WTC11 (cell line): ENCODE measurements at regions not wholly inside any gene's neighbourhood (a gene's known extent, or its start where the extent isn't known, plus 50 kb on each side); places are given as distances from the start of the nearest gene placed in this dataset.

Experiments used
- ATAC-seq: fragments of 200-7000 bp; cut with Tn5 transposase; 2 replicates; pipeline ENCODE4 v1.10.0; 2021; ENCODE audit warnings: mild to moderate bottlenecking, moderate library complexity
- CTCF ChIA-PET: fragments of 300-600 bp; sonication (Branson Sonifier 250); formaldehyde crosslinking; loops from one replicate; lab custom pipeline; 2021; ENCODE audit warnings: antibody characterized with exemption; lab: Charles Lee
- POLR2A ChIA-PET: fragments of 350-600 bp; sonication (Branson Sonifier 250); formaldehyde crosslinking; loops from one replicate; lab custom pipeline; 2021; ENCODE audit warnings: antibody characterized with exemption; lab: Charles Lee
- DNase-seq: peaks from one replicate; pipeline ENCODE4 v3.0.0; 2021; ENCODE audit warnings: low spot score
- H3K27ac Mint-ChIP-seq: 2 replicates; pipeline ENCODE4 v1.8.0; 2021; ENCODE audit warnings: mixed read lengths
- H3K27me3 Mint-ChIP-seq: 2 replicates; pipeline ENCODE4 v1.8.0; 2021; ENCODE audit warnings: low read depth, mild to moderate bottlenecking, moderate library complexity, mixed read lengths
- H3K36me3 Mint-ChIP-seq: 2 replicates; pipeline ENCODE4 v1.8.0; 2021; ENCODE audit warnings: mixed read lengths
- H3K4me1 Mint-ChIP-seq: 2 replicates; pipeline ENCODE4 v1.8.0; 2022; ENCODE audit warnings: mixed read lengths
- H3K4me3 Mint-ChIP-seq: 2 replicates; pipeline ENCODE4 v1.8.0; 2021; ENCODE audit warnings: mild to moderate bottlenecking, moderate library complexity, mixed read lengths
- H3K9me3 Mint-ChIP-seq: 2 replicates; pipeline ENCODE4 v1.8.0; 2021; ENCODE audit warnings: mixed read lengths
- ATF1 ChIP-seq: sonication (generic); formaldehyde crosslinking; IDR thresholded peaks from 2 replicates; pipeline ENCODE4 v1.8.1; 2023; ENCODE audit warnings: mild to moderate bottlenecking, moderate library complexity, missing genetic modification reagents
- CREM ChIP-seq: sonication (generic); formaldehyde crosslinking; IDR thresholded peaks from 2 replicates; pipeline ENCODE4 v1.8.1; 2022; ENCODE audit warnings: mild to moderate bottlenecking, missing genetic modification reagents, moderate library complexity
- FOXJ3 ChIP-seq: sonication (generic); formaldehyde crosslinking; IDR thresholded peaks from 2 replicates; pipeline ENCODE4 v1.9.0; 2021; ENCODE audit warnings: missing genetic modification reagents, mild to moderate bottlenecking, borderline replicate concordance
- FOXP1 ChIP-seq: sonication (generic); formaldehyde crosslinking; IDR thresholded peaks from 2 replicates; pipeline ENCODE4 v1.8.0; 2022; ENCODE audit warnings: missing genetic modification reagents, mild to moderate bottlenecking, moderate library complexity, borderline replicate concordance
- IRF1 ChIP-seq: sonication (generic); formaldehyde crosslinking; IDR thresholded peaks from 2 replicates; pipeline ENCODE4 v1.8.0; 2023; ENCODE audit warnings: missing genetic modification reagents
- MXD4 ChIP-seq: fragments of 250-450 bp; sonication (Bioruptor Pico); IDR thresholded peaks from 2 replicates; pipeline ENCODE4 v1.8.0; 2021; ENCODE audit warnings: mild to moderate bottlenecking, moderate library complexity, borderline replicate concordance
- NFE2L1 ChIP-seq: sonication (generic); formaldehyde crosslinking; IDR thresholded peaks from 2 replicates; pipeline ENCODE4 v1.8.1; 2023; ENCODE audit warnings: missing genetic modification reagents
- NFYB ChIP-seq: sonication (generic); formaldehyde crosslinking; conservative IDR thresholded peaks from 2 replicates; pipeline ENCODE4 v1.8.0; 2022; ENCODE audit warnings: low read depth, missing genetic modification reagents
- SMAD3 ChIP-seq: sonication (generic); formaldehyde crosslinking; IDR thresholded peaks from 2 replicates; pipeline ENCODE4 v1.8.0; 2022; ENCODE audit warnings: missing genetic modification reagents, mild to moderate bottlenecking, borderline replicate concordance
- SMAD4 ChIP-seq: sonication (generic); formaldehyde crosslinking; IDR thresholded peaks from 2 replicates; pipeline ENCODE4 v1.8.0; 2022; ENCODE audit warnings: mild to moderate bottlenecking, missing genetic modification reagents
- TCF7 ChIP-seq: sonication (generic); formaldehyde crosslinking; IDR thresholded peaks from 2 replicates; pipeline ENCODE4 v1.8.0; 2022; ENCODE audit warnings: mild to moderate bottlenecking, low read depth, missing genetic modification reagents, moderate library complexity
- TEAD1 ChIP-seq: sonication (generic); formaldehyde crosslinking; IDR thresholded peaks from 2 replicates; pipeline ENCODE4 v1.8.0; 2022; ENCODE audit warnings: mild to moderate bottlenecking, missing genetic modification reagents
- TP53 ChIP-seq: sonication (generic); formaldehyde crosslinking; IDR thresholded peaks from 2 replicates; pipeline ENCODE4 v1.8.1; 2023; ENCODE audit warnings: mild to moderate bottlenecking, missing genetic modification reagents
- ZNF396 ChIP-seq: fragments of 250-450 bp; sonication (Bioruptor Pico); IDR thresholded peaks from 2 replicates; pipeline ENCODE4 v1.8.0; 2021; ENCODE audit warnings: mild to moderate bottlenecking, moderate library complexity, borderline replicate concordance
- ZNF512 ChIP-seq: sonication (generic); formaldehyde crosslinking; IDR thresholded peaks from 2 replicates; pipeline ENCODE4 v1.8.1; 2022; ENCODE audit warnings: missing genetic modification reagents, borderline replicate concordance
- TF ChIP-seq, protein P1 (sequence below): fragments of 200-600 bp; IDR thresholded peaks from 2 replicates; pipeline ENCODE4 v1.8.0; 2022; ENCODE audit warnings: antibody characterized with exemption
- TF ChIP-seq, protein P2 (sequence below): fragments of 250-450 bp; sonication (Bioruptor Pico); IDR thresholded peaks from 2 replicates; pipeline ENCODE4 v2.1.2; 2022; ENCODE audit warnings: mild to moderate bottlenecking, moderate library complexity
- TF ChIP-seq, protein P3 (sequence below): sonication (generic); formaldehyde crosslinking; conservative IDR thresholded peaks from 2 replicates; pipeline ENCODE4 v1.8.1; 2023; ENCODE audit warnings: mild to moderate bottlenecking, low read depth, missing genetic modification reagents, moderate library complexity
- TF ChIP-seq, protein P4 (sequence below): fragments of 250-450 bp; sonication (Bioruptor Pico); IDR thresholded peaks from 2 replicates; pipeline ENCODE4 v1.9.0; 2021; ENCODE audit warnings: moderate library complexity, mild to moderate bottlenecking, inconsistent platforms, borderline replicate concordance
- TF ChIP-seq, protein P5 (sequence below): sonication (generic); formaldehyde crosslinking; IDR thresholded peaks from 2 replicates; pipeline ENCODE4 v1.8.0; 2022; ENCODE audit warnings: mild to moderate bottlenecking, missing genetic modification reagents

GRCh38 chr6:21942897-21943296 lies 349.3 kb downstream of the SOX4 start:
- Mint-ChIP-seq H3K4me1 (peaks cover 31% of the 10 kb centered on the region), H3K4me3 (no peak overlapping the region), H3K27me3 (no peaks in the 10 kb centered on the region)
- CTCF ChIA-PET = no interaction called here
- POLR2A ChIA-PET = no interaction called here
- no peak for ATAC-seq
- no peak for DNase-seq
- no peak for TF ChIP-seq SMAD4 (CRISPR knock-in tag)
- TF ChIP-seq IRF1 (CRISPR knock-in tag) = no peak
- no peak for TF ChIP-seq SMAD3 (CRISPR knock-in tag)
- TF ChIP-seq, protein P1, sequence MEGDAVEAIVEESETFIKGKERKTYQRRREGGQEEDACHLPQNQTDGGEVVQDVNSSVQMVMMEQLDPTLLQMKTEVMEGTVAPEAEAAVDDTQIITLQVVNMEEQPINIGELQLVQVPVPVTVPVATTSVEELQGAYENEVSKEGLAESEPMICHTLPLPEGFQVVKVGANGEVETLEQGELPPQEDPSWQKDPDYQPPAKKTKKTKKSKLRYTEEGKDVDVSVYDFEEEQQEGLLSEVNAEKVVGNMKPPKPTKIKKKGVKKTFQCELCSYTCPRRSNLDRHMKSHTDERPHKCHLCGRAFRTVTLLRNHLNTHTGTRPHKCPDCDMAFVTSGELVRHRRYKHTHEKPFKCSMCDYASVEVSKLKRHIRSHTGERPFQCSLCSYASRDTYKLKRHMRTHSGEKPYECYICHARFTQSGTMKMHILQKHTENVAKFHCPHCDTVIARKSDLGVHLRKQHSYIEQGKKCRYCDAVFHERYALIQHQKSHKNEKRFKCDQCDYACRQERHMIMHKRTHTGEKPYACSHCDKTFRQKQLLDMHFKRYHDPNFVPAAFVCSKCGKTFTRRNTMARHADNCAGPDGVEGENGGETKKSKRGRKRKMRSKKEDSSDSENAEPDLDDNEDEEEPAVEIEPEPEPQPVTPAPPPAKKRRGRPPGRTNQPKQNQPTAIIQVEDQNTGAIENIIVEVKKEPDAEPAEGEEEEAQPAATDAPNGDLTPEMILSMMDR = no peak
- TF ChIP-seq ZNF396 = no peak
- TF ChIP-seq, protein P2, sequence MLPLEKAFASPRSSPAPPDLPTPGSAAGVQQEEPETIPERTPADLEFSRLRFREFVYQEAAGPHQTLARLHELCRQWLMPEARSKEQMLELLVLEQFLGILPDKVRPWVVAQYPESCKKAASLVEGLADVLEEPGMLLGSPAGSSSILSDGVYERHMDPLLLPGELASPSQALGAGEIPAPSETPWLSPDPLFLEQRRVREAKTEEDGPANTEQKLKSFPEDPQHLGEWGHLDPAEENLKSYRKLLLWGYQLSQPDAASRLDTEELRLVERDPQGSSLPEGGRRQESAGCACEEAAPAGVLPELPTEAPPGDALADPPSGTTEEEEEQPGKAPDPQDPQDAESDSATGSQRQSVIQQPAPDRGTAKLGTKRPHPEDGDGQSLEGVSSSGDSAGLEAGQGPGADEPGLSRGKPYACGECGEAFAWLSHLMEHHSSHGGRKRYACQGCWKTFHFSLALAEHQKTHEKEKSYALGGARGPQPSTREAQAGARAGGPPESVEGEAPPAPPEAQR (CRISPR knock-in tag) = no peak
- TF ChIP-seq, protein P3, sequence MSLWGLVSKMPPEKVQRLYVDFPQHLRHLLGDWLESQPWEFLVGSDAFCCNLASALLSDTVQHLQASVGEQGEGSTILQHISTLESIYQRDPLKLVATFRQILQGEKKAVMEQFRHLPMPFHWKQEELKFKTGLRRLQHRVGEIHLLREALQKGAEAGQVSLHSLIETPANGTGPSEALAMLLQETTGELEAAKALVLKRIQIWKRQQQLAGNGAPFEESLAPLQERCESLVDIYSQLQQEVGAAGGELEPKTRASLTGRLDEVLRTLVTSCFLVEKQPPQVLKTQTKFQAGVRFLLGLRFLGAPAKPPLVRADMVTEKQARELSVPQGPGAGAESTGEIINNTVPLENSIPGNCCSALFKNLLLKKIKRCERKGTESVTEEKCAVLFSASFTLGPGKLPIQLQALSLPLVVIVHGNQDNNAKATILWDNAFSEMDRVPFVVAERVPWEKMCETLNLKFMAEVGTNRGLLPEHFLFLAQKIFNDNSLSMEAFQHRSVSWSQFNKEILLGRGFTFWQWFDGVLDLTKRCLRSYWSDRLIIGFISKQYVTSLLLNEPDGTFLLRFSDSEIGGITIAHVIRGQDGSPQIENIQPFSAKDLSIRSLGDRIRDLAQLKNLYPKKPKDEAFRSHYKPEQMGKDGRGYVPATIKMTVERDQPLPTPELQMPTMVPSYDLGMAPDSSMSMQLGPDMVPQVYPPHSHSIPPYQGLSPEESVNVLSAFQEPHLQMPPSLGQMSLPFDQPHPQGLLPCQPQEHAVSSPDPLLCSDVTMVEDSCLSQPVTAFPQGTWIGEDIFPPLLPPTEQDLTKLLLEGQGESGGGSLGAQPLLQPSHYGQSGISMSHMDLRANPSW = no peak
- no peak for TF ChIP-seq ATF1
- TF ChIP-seq TCF7 (CRISPR knock-in tag) = no peak
- TF ChIP-seq ZNF512 (CRISPR knock-in tag) = no peak
- TF ChIP-seq TP53 = no peak
- TF ChIP-seq FOXP1 (CRISPR knock-in tag) = no peak
- no peak for TF ChIP-seq NFYB
- TF ChIP-seq FOXJ3 (CRISPR knock-in tag) = no peak
- TF ChIP-seq, protein P4, sequence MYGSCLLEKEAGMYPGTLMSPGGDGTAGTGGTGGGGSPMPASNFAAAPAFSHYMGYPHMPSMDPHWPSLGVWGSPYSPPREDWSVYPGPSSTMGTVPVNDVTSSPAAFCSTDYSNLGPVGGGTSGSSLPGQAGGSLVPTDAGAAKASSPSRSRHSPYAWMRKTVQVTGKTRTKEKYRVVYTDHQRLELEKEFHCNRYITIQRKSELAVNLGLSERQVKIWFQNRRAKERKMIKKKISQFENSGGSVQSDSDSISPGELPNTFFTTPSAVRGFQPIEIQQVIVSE (CRISPR knock-in tag) = no peak
- TF ChIP-seq CREM (CRISPR knock-in tag) = no peak
- TF ChIP-seq MXD4 = no peak
- TF ChIP-seq, protein P5, sequence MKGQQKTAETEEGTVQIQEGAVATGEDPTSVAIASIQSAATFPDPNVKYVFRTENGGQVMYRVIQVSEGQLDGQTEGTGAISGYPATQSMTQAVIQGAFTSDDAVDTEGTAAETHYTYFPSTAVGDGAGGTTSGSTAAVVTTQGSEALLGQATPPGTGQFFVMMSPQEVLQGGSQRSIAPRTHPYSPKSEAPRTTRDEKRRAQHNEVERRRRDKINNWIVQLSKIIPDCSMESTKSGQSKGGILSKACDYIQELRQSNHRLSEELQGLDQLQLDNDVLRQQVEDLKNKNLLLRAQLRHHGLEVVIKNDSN (CRISPR knock-in tag) = no peak
- no peak for TF ChIP-seq NFE2L1 (CRISPR knock-in tag)
- TF ChIP-seq TEAD1 (CRISPR knock-in tag) = no peak
- TF ChIP-seq, all 79 proteins: peak for 0
- 0 out of 2 replicates have a peak overlapping the region, but pooled peaks have one; percentile 20 for H3K27ac Mint-ChIP-seq
- H3K36me3 Mint-ChIP-seq = no peaks in the 10 kb centered on the region
- no peaks in the 10 kb centered on the region for H3K9me3 Mint-ChIP-seq
